Muscle layer of colon (tissue), 2 donors: ENCODE measurements at regions not wholly inside any gene's neighbourhood (a gene's known extent, or its start where the extent isn't known, plus 50 kb on each side); places are given as distances from the start of the nearest gene placed in this dataset.
A peak's percentile ranks its signal among the peaks of the same experiment; 100 is the strongest.

ENCODE experiments used
- H3K27ac ChIP-seq: one replicate; pipeline ENCODE4 v1.7.0; 2013; ENCODE audit warnings: low read depth, mild to moderate bottlenecking, low read length, moderate library complexity
- H3K27me3 ChIP-seq, 2 donors: one replicate each; pipeline ENCODE4 v1.7.0; 2013; ENCODE audit warnings: low read length in 2 of 2, mild to moderate bottlenecking in 2 of 2; ENCODE audit not compliant: insufficient read depth in 2 of 2, control insufficient read depth in 1 of 2
- H3K36me3 ChIP-seq: one replicate; pipeline ENCODE4 v1.7.0; 2013; ENCODE audit warnings: mild to moderate bottlenecking, low read length; ENCODE audit not compliant: insufficient read depth
- H3K4me1 ChIP-seq: one replicate; pipeline ENCODE4 v1.7.0; 2013; ENCODE audit warnings: mild to moderate bottlenecking, low read length; ENCODE audit not compliant: insufficient read depth
- H3K4me3 ChIP-seq, 2 donors: one replicate each; pipeline ENCODE4 v1.7.0; 2013; ENCODE audit warnings: low read length in 2 of 2, low read depth in 1 of 2, mild to moderate bottlenecking in 1 of 2, moderate library complexity in 1 of 2
- H3K9ac ChIP-seq: one replicate; pipeline ENCODE4 v1.7.0; 2013; ENCODE audit warnings: low read length
- H3K9me3 ChIP-seq: one replicate; pipeline ENCODE4 v1.7.0; 2013; ENCODE audit warnings: mild to moderate bottlenecking, low read length
- donor health status: abdominal sarcoma.
- donor health status: Adenocarcinoma of cecum.

GRCh38 chr1:39085174-39085573 is 59.0 kb downstream of the NDUFS5 start:
- no peak overlapping the region for H3K9ac ChIP-seq
- H3K27me3 ChIP-seq = peaks cover 4 to 24% of the 10 kb centered on the region in 2 donors
- peaks cover 20% of the 10 kb centered on the region for H3K4me1 ChIP-seq
- no peak overlapping the region for H3K27ac ChIP-seq
- H3K4me3 ChIP-seq = no peak overlapping the region
- H3K36me3 ChIP-seq = no peaks in the 10 kb centered on the region
- no peaks in the 10 kb centered on the region for H3K9me3 ChIP-seq

GRCh38 chr1:39086386-39086785 is 60.2 kb downstream of the NDUFS5 start:
- Histone ChIP-seq H3K27me3 (peaks cover 0 to 16% of the 10 kb centered on the region in 2 donors), H3K9ac (no peak overlapping the region), H3K4me3 (no peak overlapping the region), H3K9me3 (no peaks in the 10 kb centered on the region), H3K27ac (peak overlapping the region; percentile 36), H3K36me3 (no peaks in the 10 kb centered on the region), H3K4me1 (peaks cover 24% of the 10 kb centered on the region)

- peaks cover 24% of the 10 kb centered on the region for H3K4me1 ChIP-seq
- no peaks in the 10 kb centered on the region for H3K36me3 ChIP-seq
- no peaks in the 10 kb centered on the region for H3K9me3 ChIP-seq
- no peak overlapping the region for H3K4me3 ChIP-seq
- peaks cover 0 to 12% of the 10 kb centered on the region in 2 donors for H3K27me3 ChIP-seq
- peak overlapping the region; percentile 36 for H3K27ac ChIP-seq
- no peak overlapping the region for H3K9ac ChIP-seq
These were observed 60.8 kb downstream of the NDUFS5 start for GRCh38 chr1:39086865-39087409.

- no peak overlapping the region for H3K4me3 ChIP-seq
- peaks cover 24% of the 10 kb centered on the region for H3K4me1 ChIP-seq
- no peak overlapping the region for H3K9ac ChIP-seq
- H3K36me3 ChIP-seq = no peaks in the 10 kb centered on the region
- no peaks in the 10 kb centered on the region for H3K9me3 ChIP-seq
- H3K27me3 ChIP-seq = peaks cover 0 to 7% of the 10 kb centered on the region in 2 donors
- H3K27ac ChIP-seq = no peak overlapping the region
These were observed 61.3 kb downstream of the NDUFS5 start for GRCh38 chr1:39087435-39087834.

- no peak overlapping the region for H3K4me3 ChIP-seq
- H3K4me1 ChIP-seq = peaks cover 24% of the 10 kb centered on the region
- H3K27ac ChIP-seq = peak overlapping the region; percentile 14
- no peaks in the 10 kb centered on the region for H3K9me3 ChIP-seq
- H3K36me3 ChIP-seq = no peaks in the 10 kb centered on the region
- H3K27me3 ChIP-seq = no peaks in the 10 kb centered on the region
- no peak overlapping the region for H3K9ac ChIP-seq
These were observed 62.5 kb downstream of the NDUFS5 start for GRCh38 chr1:39088658-39089057.

- Histone ChIP-seq H3K9me3 (no peaks in the 10 kb centered on the region), H3K27me3 (no peaks in the 10 kb centered on the region), H3K36me3 (no peaks in the 10 kb centered on the region), H3K4me3 (no peak overlapping the region), H3K4me1 (peaks cover 24% of the 10 kb centered on the region), H3K9ac (no peak overlapping the region), H3K27ac (no peak overlapping the region)
These were observed 63.9 kb downstream of the NDUFS5 start for GRCh38 chr1:39089931-39090521.

GRCh38 chr1:39090757-39091380 is 64.7 kb downstream of the NDUFS5 start:
- Histone ChIP-seq H3K4me1 (peaks cover 24% of the 10 kb centered on the region), H3K27ac (no peak overlapping the region), H3K27me3 (no peaks in the 10 kb centered on the region), H3K4me3 (no peak overlapping the region), H3K36me3 (no peaks in the 10 kb centered on the region), H3K9me3 (no peaks in the 10 kb centered on the region), H3K9ac (no peak overlapping the region)

- H3K27me3 ChIP-seq = no peaks in the 10 kb centered on the region
- no peak overlapping the region for H3K9ac ChIP-seq
- H3K36me3 ChIP-seq = no peaks in the 10 kb centered on the region
- H3K4me1 ChIP-seq = peaks cover 14% of the 10 kb centered on the region
- no peak overlapping the region for H3K4me3 ChIP-seq
- no peak overlapping the region for H3K27ac ChIP-seq
- H3K9me3 ChIP-seq = no peaks in the 10 kb centered on the region
These were observed 65.9 kb downstream of the NDUFS5 start for GRCh38 chr1:39091845-39092645.

- Histone ChIP-seq H3K9ac (no peak overlapping the region), H3K36me3 (no peaks in the 10 kb centered on the region), H3K27ac (no peak overlapping the region), H3K27me3 (no peaks in the 10 kb centered on the region), H3K4me1 (peaks cover 8% of the 10 kb centered on the region), H3K4me3 (no peak overlapping the region), H3K9me3 (no peaks in the 10 kb centered on the region)
These were observed 68.5 kb downstream of the NDUFS5 start for GRCh38 chr1:39094685-39095084.

- H3K9ac ChIP-seq = no peak overlapping the region
- no peaks in the 10 kb centered on the region for H3K27me3 ChIP-seq
- H3K27ac ChIP-seq = peak overlapping the region; percentile 25
These were observed 72.5 kb downstream of the NDUFS5 start for GRCh38 chr1:39098546-39099250.

More at GRCh38 chr1:39098546-39099250, 72.5 kb downstream of the NDUFS5 start:
- Histone ChIP-seq H3K36me3 (no peaks in the 10 kb centered on the region), H3K4me1 (peaks cover 11% of the 10 kb centered on the region), H3K9me3 (no peaks in the 10 kb centered on the region), H3K4me3 (no peak overlapping the region)
